ENCODE measurements at regions not wholly inside any gene's neighbourhood (a gene's known extent, or its start where the extent isn't known, plus 50 kb on each side); places are given as distances from the start of the nearest gene placed in this dataset.

- TF ChIP-seq CTCF (IDR thresholded peaks at IDR 0.05; ENCODE audit: low read depth, low read length) (no peak), EZH2phosphoT487 (IDR thresholded peaks at IDR 0.05; ENCODE audit: low read depth) (no peak)
Observed at GRCh38 chrX:74119016-74119910, 184.7 kb upstream of the ZCCHC13 start.

Measured in OCI-LY3 (cell line).